ENCODE measurements at regions not wholly inside any gene's neighbourhood (a gene's known extent, or its start where the extent isn't known, plus 50 kb on each side); places are given as distances from the start of the nearest gene placed in this dataset.
"Not testable (repeated sequence)": the region's sequence is repeated elsewhere in the genome, so short reads cannot be mapped to it uniquely, and the experiment has no call there.

DNA sequence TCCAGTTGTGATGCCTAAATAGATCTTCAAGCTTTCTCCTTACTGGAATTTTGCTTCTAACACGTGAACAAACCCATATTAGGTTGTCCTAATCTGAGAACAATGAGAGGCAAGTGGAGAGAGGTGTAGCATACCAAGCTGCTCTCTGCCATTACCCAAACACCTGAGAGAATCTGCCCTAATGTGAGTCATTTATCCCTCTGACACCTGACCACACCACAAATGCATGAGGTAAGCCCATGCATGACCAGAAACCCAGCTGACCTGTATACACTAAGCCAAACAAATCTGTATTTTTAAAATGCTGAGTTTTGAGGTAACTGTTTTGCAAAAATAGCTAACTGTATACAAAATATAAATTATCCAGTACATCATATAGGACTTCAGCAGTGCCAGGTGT is 1458.1 kb upstream of the B3GALT2 start:
- no peak for DNase-seq (ENCODE audit: extremely low read depth, low read depth, low spot score)

GRCh38 chr1:194640322-194640721 is 1453.9 kb upstream of the B3GALT2 start:
- no peak for DNase-seq (ENCODE audit: extremely low read depth, low read depth, low spot score)

GRCh38 chr1:194629011-194629410 is 1442.6 kb upstream of the B3GALT2 start:
- DNase-seq (ENCODE audit: extremely low read depth, low read depth, low spot score): no peak

DNA sequence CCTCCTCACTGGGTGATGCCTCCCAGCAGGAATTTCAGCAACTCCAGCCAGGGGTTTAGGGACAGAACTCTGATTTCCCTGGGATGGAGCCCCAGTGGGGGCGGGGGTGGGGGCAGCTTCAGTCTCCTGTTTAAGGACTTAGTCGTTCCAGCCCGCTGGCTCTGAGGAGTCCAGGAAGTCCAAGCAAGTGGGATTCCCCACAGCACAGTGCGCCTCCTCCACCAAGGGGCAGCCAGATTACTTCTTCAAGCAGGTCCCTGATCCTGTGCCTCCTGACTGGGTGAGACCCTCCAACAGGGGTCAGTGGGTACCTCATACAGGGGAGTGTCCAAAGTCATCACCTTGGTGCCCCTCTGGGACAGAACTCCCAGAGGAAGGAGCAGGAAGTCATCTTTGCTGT is 1438.4 kb upstream of the B3GALT2 start:
- no peak for DNase-seq (ENCODE audit: extremely low read depth, low read depth, low spot score)

DNA sequence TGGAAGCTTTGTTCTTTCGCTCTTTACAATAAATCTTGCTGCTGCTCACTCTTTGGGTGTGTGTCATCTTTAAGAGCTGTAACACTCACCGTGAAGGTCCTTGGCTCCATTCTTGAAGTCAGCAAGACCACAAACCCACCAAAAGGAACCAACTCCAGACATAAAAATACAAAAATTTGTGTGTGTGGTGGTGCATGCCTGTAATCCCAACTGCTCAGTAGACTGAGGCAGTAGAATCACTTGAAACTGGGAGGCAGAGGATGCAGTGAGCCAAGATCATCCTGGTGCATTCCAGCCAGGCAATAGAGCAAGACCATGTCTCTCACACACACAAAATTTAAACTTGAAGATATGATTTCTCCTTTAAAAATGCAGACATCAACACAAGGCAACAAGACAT is 1431.7 kb upstream of the B3GALT2 start:
- no peak for DNase-seq (ENCODE audit: extremely low read depth, low read depth, low spot score)

- not testable (repeated sequence) for DNase-seq (ENCODE audit: extremely low read depth, low read depth, low spot score)
Observed at GRCh38 chr1:194617272-194617671, 1430.9 kb upstream of the B3GALT2 start.

DNA sequence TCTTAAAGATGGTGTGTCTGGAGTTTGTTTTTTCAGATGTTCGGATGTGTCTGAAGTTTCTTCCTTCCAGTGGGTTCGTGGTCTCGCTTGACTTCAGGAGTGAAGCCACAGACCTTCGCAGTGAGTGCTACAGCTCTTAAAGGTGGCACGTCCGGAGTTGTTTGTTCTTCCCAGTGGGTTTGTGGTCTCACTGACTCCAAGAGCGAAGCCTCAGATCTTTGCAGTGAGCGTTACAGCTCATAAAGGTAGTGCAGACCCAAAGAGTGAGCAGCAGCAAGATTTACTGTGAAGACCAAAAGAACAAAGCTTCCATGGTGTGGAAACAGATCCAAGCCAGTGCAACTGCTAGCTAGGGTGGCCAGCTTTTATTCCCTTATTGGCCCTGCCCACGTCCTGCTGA is 1430.4 kb upstream of the B3GALT2 start:
- no peak for DNase-seq (ENCODE audit: extremely low read depth, low read depth, low spot score)

DNA sequence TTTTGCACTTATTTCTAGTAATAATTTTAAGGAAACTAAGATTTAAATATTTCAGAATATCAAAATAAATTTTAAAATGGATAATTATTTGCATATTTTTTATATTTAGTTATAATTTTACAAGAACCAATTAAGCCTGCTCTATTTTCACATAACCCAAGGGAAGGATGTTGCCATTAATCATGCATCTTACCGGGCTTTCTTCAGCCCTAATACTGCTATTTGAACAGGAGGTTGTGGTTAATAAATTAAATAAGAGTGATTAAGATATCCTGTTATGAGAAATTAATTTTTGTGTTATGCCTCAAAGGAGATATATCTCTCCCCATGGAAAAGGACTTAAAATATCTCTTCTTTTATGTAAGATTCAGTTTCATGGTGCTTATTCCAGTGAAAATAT is 1415.8 kb upstream of the B3GALT2 start:
- DNase-seq (ENCODE audit: extremely low read depth, low read depth, low spot score): no peak

GRCh38 chr1:194600716-194601115 is 1414.3 kb upstream of the B3GALT2 start:
- no peak for DNase-seq (ENCODE audit: extremely low read depth, low read depth, low spot score)

DNA sequence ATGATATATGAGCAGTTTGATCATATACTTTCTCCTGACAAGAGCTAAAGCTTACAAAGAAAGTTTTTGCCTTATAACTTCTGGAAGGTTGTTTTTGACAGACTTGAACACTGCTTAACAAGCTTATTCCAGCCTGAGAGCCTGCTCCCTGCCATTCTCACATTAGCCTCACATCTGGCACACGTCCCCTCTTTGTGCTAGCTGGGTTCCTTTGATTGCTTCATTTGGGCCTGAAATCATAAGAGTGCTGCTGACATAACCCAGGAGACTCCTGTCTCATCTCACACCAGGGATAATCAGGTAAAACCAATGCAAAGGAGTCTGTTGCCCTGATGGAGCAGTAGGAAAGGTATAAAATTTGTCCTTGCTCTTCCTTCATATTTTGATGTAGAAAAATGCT is 1411.7 kb upstream of the B3GALT2 start:
- DNase-seq (ENCODE audit: extremely low read depth, low read depth, low spot score): no peak

GRCh38 chr1:194586302-194586701 is 1399.9 kb upstream of the B3GALT2 start:
- no peak for DNase-seq (ENCODE audit: extremely low read depth, low read depth, low spot score)

DNA sequence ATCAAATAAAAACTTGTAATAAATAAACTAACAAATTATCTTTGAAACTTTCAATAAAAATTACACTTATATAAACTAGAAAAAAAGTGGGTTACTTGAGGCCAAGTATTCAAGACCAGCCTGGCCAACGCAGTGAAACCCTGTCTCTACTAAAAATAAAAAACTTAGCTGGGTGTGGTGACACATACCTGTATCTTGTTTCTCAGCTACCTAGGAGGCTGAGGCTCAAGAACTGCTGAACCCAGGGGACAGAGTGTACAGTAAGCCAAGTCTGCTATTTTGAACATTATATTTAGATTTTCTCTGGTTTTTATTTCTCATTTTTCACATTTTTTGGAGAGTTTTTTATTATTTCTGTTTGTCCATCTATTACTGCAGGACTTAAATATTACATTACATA is 1397.6 kb upstream of the B3GALT2 start:
- DNase-seq (ENCODE audit: extremely low read depth, low read depth, low spot score): no peak

GRCh38 chr1:194570476-194570875 is 1384.1 kb upstream of the B3GALT2 start:
- DNase-seq (ENCODE audit: extremely low read depth, low read depth, low spot score): no peak

- no peak for DNase-seq (ENCODE audit: extremely low read depth, low read depth, low spot score)
Observed at GRCh38 chr1:194568610-194569009, 1382.2 kb upstream of the B3GALT2 start.

- DNase-seq (ENCODE audit: extremely low read depth, low read depth, low spot score): no peak
Observed at GRCh38 chr1:194548071-194548470, 1361.7 kb upstream of the B3GALT2 start.

- no peak for DNase-seq (ENCODE audit: extremely low read depth, low read depth, low spot score)
Observed at GRCh38 chr1:194544012-194544411, 1357.6 kb upstream of the B3GALT2 start.

GRCh38 chr1:194538453-194538852 is 1352.0 kb upstream of the B3GALT2 start:
- DNase-seq (ENCODE audit: extremely low read depth, low read depth, low spot score): no peak

- no peak for DNase-seq (ENCODE audit: extremely low read depth, low read depth, low spot score)
Observed at GRCh38 chr1:194537521-194537920, 1351.1 kb upstream of the B3GALT2 start.

DNA sequence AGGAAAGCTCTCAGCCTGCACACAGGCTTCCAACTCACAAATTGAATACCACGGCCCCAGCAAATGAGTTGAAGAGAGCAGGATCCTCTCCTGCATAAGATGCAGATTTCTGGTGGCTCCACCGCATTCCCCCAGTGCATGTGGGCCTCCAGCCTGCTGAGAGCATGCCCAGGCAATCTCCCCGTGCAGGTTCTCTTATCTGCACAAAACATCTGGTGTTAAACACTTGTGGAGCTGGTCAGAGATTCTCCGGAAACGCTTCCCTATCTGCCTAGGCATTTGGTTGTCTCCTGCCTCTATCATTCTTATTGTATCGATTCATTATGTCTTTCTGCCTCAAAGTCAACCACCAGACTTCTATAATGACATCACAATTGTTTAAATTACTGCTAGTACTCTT is 1349.0 kb upstream of the B3GALT2 start:
- no peak for DNase-seq (ENCODE audit: extremely low read depth, low read depth, low spot score)

DNA sequence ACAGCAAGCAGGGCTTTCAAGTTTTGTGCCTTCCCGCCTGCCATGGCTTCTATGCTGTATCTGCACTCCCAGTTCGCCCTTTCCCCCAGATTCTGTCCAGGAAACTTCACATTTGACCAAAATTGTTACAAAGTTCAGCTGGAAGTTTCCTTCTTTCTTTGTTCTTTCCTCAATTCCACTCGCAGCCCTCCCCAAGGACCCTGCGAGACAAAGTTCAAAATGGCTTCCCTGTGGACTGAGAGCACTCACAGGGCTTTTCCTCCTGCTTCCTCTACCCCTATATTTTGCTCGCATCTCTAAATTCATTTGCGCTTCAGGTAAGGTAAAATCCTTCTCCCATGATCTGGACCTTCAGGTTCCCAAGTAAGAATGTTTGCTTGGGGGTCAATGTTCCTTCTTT is 1348.4 kb upstream of the B3GALT2 start:
- no peak for DNase-seq (ENCODE audit: extremely low read depth, low read depth, low spot score)

GRCh38 chr1:194533641-194534040 is 1347.2 kb upstream of the B3GALT2 start:
- DNase-seq (ENCODE audit: extremely low read depth, low read depth, low spot score): no peak

DNA sequence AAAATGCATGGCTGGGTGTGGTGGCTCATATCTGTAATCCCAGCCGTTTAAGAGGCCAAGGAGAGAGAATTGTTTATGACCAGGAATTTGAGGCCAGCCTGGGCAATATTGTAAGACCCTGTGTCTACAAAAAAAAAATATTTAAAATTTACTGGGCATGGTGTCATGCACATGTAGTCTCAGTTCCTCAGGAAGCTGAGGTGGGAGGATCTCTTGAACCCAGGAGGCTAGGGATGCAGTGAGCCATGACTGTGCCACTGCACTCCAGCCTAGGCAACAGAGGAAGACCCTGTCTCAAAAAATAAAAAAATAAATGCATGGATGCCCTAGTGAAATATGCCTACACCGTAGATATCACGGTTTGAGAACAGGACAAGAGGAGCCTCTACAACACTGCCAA is 1331.2 kb upstream of the B3GALT2 start:
- DNase-seq (ENCODE audit: extremely low read depth, low read depth, low spot score): no peak

DNA sequence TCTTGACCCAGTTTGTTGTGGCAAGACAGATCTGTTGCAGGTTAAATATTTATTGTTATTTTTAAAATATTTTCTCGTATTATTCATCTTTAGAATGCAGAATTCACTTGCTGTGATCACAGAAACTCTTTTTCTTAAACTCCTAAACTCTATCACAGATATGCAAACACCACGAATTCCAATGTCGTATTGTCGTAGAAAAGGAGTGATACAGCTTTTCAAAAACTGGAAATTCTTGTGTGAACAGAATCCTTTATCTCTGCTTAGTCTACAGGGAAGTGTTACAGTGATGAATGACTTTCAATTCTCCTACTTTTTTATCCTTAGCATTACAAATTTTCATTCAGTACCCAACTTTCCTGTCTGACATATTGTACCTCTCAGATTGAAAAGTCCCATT is 1329.5 kb upstream of the B3GALT2 start:
- DNase-seq (ENCODE audit: extremely low read depth, low read depth, low spot score): no peak

DNA sequence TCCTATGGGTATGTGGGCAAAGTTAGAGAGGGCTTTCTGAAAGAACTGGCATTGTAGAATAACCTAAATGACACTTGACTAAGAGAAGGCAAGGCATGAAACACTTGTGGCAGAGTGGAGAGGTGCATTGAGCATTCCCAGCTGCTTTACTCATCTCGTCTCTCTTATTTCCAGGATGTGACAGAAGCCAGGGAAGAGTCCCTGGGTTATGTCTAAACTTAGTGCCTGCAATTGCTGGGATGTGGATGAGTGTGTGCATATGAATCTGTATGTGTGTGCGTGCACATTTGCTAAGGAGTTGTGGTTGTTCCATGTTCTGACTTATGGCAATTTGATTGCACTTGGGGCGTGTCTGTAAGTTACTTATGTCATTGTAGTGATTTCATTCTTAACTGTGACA is 1326.5 kb upstream of the B3GALT2 start:
- no peak for DNase-seq (ENCODE audit: extremely low read depth, low read depth, low spot score)

All from glomerular endothelial cell (primary cell).